ENCODE measurements at regions not wholly inside any gene's neighbourhood (a gene's known extent, or its start where the extent isn't known, plus 50 kb on each side); places are given as distances from the start of the nearest gene placed in this dataset.

GRCh38 chr15:93932164-93932776 is 299.1 kb upstream of the MCTP2 start:
- TF ChIP-seq CREB5 (CRISPR knock-in tag; IDR thresholded peaks at IDR 0.05; ENCODE audit: low read depth) (no peak), SNAI2 (CRISPR knock-in tag; IDR thresholded peaks at IDR 0.05) (no peak), POU6F1 (CRISPR knock-in tag; IDR thresholded peaks at IDR 0.05; ENCODE audit: borderline replicate concordance, low read depth) (no peak), ARNTL (CRISPR knock-in tag; IDR thresholded peaks at IDR 0.05; ENCODE audit: borderline replicate concordance, low read depth) (no peak)
